ENCODE measurements at regions not wholly inside any gene's neighbourhood (a gene's known extent, or its start where the extent isn't known, plus 50 kb on each side); places are given as distances from the start of the nearest gene placed in this dataset.
"Not testable (repeated sequence)": the region's sequence is repeated elsewhere in the genome, so short reads cannot be mapped to it uniquely, and the experiment has no call there.

DNA sequence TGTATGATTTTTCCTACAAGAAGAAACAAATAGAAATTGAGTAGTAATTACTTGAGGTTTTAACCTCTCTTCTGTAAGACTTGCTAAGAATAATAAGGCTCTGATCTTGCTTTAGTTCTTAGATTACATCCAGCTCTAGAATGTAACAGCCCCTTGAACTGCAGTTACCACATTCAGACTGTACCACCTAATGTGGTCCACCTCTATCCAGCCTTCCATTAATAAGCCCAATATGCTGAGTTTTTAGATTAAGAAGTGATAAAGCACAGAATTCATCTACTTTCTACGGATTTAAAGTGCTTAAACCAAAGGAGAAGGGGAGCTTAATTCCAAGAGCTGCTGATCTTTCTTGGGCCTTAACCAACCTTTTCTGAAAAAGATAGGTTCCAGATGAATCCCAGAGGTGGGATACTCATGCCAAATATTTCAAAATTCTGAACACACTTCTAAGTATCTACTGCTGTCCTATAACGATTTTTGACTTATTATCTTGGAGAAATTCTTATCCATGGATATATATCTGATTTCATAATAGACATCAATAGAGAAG lies 131.5 kb downstream of the ZNF608 start:
- no peak for DNase-seq

GRCh38 chr5:124614105-124614504 lies 132.3 kb downstream of the ZNF608 start:
- no peak for DNase-seq

- no peak for DNase-seq
Observed at GRCh38 chr5:124613273-124613953, 133.0 kb downstream of the ZNF608 start.

DNA sequence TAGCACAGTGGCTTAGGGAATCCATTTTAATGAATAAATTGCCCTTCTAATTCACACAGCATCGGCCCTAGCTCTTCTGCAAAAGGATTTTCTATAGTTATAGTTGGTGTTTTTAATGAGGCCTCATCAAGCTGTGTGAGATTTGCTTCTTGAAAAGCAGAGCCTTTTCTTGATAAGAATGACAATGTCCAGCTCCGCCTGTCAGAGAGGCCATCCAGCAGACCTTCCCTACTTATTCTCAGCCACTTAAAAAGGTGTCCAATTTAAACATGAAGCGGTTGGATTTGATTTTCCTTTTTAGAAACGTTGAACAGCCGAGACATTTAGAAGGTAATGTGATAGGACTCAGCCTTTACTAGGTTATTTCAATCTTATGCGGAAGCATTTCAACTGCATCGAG lies 134.4 kb downstream of the ZNF608 start:
- no peak for DNase-seq

DNA sequence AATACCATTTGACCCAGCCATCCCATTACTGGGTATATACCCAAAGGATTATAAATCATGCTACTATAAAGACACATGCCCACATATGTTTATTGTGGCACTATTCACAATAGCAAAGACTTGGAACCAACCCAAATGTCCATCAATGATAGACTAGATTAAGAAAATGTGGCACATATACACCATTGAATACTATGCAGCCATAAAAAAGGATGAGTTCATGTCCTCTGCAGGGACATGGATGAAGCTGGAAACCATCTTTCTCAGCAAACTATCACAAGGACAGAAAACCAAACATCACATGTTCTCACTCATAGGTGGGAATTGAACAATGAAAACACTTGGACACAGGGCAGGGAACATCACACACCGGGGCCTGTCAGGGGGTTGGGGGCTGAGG lies 135.2 kb downstream of the ZNF608 start:
- DNase-seq, result not testable (repeated sequence)

- DNase-seq, result not testable (repeated sequence)
Observed at GRCh38 chr5:124609685-124610084, 136.8 kb downstream of the ZNF608 start.

- DNase-seq, result no peak
Observed at GRCh38 chr5:124606543-124606942, 139.9 kb downstream of the ZNF608 start.

GRCh38 chr5:124606093-124606492 lies 140.3 kb downstream of the ZNF608 start:
- no peak for DNase-seq

DNA sequence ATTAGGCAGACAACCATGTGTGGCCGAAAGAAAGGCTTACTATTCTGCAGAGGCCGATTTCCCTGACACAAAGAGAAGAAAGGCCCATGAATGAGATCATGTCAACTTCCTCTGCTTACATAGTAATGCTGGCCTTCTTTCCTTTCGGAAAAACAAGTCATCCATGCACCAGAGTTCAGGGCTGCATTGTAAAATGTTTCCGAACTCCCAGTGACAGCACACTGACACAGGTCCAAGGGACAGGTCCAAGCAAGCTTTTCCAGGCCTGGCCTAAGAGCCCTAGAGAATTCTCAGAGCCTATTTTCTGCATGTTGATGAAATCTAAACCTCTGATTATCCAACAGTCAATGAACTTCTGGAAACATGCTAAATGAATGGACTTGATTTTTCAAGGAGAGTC lies 140.9 kb downstream of the ZNF608 start:
- DNase-seq, result peak; percentile 84

DNA sequence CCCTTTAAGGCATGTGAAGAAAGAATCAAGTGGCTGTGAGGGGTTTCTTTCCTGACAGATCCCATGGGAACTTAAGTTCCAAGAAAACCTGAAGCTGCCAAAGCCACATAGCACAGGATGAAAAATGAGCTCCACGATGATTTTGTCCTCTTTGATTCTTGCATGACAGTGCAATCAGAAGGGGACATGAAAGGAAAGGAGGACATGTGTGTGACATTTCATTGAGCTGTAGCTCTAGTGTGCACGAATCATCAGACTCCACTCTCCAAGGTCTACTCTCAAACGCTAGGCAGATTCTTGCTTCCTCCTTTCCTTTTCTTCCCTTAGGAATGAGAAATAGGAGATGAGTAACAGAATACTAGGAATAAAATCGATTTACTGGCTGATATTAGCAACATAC lies 142.0 kb downstream of the ZNF608 start:
- DNase-seq, result no peak

GRCh38 chr5:124602925-124603650 lies 143.4 kb downstream of the ZNF608 start:
- DNase-seq, result no peak

GRCh38 chr5:124599028-124599973 lies 147.1 kb downstream of the ZNF608 start:
- DNase-seq, result peak; percentile 45

- DNase-seq, result no peak
Observed at GRCh38 chr5:124596595-124597421, 149.6 kb downstream of the ZNF608 start.

DNA sequence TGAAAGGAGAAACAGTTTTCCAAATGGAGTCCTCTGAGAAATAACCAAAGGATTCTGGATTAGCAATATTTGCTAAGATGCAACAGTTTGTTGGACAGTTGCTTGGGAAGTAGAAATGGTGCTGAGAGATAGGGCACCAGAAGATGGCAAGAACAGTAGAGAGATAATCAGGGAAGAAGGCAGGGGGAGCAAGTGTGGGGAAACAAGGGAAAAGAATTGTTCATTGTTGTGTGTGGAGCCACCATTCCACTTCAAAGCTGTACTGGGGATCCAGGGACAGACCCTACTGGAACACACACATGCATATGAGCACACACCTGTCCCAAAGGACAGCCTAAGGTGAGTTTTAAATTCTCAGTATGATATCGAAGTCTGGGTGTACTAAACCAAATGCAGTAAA lies 152.5 kb downstream of the ZNF608 start:
- DNase-seq, result no peak

DNA sequence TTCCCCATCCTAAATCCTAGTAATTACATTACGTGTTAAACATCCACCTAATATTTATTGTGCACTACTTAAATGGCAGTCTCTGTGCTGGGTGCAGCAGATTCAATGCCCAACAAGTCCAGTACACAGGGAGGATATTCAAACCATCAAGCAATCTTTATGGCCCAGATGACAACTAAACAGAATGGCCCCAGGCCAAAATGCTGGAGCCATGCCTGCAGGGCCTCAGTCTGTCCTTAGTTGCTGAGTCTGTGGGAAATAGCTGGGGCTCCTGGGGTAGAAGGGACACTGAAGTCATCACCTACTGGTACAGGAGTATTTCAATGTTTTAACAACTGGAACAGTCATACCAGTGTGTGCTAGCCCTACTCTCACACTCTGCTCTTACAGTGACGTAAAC lies 153.5 kb downstream of the ZNF608 start:
- no peak for DNase-seq

- DNase-seq, result no peak
Observed at GRCh38 chr5:124591583-124591982, 154.9 kb downstream of the ZNF608 start.

GRCh38 chr5:124590686-124591085 lies 155.8 kb downstream of the ZNF608 start:
- DNase-seq, result no peak

- DNase-seq, result no peak
Observed at GRCh38 chr5:124587280-124587679, 159.2 kb downstream of the ZNF608 start.

- DNase-seq, result no peak
Observed at GRCh38 chr5:124584991-124585715, 161.3 kb downstream of the ZNF608 start.

DNA sequence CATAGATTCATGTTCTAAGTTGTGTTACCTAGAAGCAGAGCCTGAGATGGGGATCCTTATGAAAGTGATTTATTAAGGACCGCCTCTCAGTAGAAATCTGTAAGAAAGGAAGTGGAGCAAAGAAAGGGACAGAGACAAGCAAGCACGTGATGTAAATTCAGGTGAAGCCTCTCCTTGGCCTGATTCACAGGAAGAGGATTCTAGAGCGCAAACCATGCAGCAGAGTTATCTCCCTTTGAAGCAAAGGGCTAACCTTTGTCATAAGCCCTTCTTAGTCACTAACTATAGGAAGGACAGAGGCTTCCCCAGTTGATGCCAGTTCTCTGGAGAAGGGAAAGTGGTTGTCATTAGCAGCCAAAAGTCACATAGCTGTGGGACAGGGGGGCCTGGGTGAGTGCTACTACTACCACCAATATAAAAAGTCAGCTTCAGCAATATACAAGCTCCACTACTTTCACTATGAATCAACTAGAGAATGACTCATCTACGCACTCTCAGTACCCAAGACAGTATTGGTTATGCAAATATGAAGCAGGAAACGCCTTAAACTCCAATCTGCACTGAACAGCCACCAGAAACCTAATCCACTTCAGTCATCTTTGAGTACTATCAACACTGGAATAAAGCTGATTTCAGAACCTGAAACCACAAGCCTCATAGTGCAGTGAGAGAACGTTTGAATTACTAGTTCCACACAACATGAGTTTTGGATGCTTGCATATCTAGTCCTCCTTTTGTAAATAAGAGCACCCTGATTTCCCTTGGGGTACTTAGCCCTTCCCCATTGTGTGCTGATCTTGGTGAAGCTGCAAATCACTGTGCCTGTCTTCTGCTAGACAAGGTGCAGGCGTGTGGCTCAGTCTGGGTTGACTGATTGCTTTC lies 162.7 kb downstream of the ZNF608 start:
- no peak for DNase-seq

DNA sequence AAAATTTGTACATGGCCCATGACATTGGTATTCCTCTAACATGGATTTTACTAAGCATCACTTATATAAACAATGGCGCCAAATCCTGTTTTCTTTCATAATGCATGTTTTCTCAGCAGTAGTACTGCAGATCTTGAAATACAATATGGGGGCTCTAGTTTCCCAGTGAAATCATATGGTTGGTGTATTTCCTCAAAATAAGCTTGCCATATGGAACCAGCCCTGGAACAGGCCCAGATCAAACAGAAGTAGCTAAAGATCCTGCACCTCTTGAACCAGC lies 163.9 kb downstream of the ZNF608 start:
- no peak for DNase-seq

Measured in left hindlimb (tissue), 1 donor.